ENCODE measurements at regions not wholly inside any gene's neighbourhood (a gene's known extent, or its start where the extent isn't known, plus 50 kb on each side); places are given as distances from the start of the nearest gene placed in this dataset.

GRCh38 chr4:137452799-137453198, 79.5 kb downstream of the PCDH18 start:
- H3K36me3 ChIP-seq = no peaks in the 10 kb centered on the region
- DNase-seq (ENCODE audit: extremely low spot score in 2 of 2) = no peak
- H3K9me3 ChIP-seq = no peaks in the 10 kb centered on the region
- no peak overlapping the region for H3K27ac ChIP-seq
- no peaks in the 10 kb centered on the region for H3K4me1 ChIP-seq
- H3K4me3 ChIP-seq = no peak overlapping the region
- intact Hi-C loops (cut with DNase I) = no loop called here
- no peaks in the 10 kb centered on the region for H3K27me3 ChIP-seq
- TF ChIP-seq POLR2AphosphoS5 (IDR thresholded peaks at IDR 0.05; ENCODE audit: insufficient read depth in 1 of 2, low read depth in 1 of 2) (no peak), CTCF (IDR thresholded peaks at IDR 0.05) (no peak), POLR2A (IDR thresholded peaks at IDR 0.05) (no peak)

- no peak for TF ChIP-seq POLR2A (IDR thresholded peaks at IDR 0.05)
- no peak for TF ChIP-seq POLR2AphosphoS5 (IDR thresholded peaks at IDR 0.05; ENCODE audit: insufficient read depth in 1 of 2, low read depth in 1 of 2)
- TF ChIP-seq CTCF (IDR thresholded peaks at IDR 0.05) = no peak
- intact Hi-C loops (cut with DNase I) = no loop called here
- H3K27ac ChIP-seq = no peak overlapping the region
- DNase-seq (ENCODE audit: extremely low spot score in 2 of 2) = no peak
- H3K9me3 ChIP-seq = no peaks in the 10 kb centered on the region
- H3K4me3 ChIP-seq = no peak overlapping the region
- no peaks in the 10 kb centered on the region for H3K27me3 ChIP-seq
- H3K4me1 ChIP-seq = no peaks in the 10 kb centered on the region
- no peaks in the 10 kb centered on the region for H3K36me3 ChIP-seq
These were observed 81.0 kb downstream of the PCDH18 start for GRCh38 chr4:137451172-137451825.

DNA sequence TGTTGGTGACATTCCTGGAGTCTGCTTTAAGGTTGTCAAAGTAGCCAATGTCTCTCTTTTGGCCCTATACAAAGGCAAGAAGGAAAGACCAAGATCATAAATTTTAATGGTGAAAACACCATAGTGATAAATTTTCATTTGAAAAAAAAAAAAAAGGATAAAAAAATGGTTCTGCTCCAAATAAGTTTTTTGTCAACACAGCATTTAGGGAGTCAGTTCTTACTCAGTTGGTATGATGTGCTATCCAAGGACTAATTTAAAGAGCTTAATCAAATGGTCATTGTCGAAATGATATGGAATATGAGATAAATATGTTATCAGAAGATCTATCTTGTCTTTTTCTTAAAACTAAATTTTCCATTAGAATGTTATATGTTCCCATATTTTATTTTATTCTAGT, 83.9 kb downstream of the PCDH18 start:
- TF ChIP-seq POLR2A (IDR thresholded peaks at IDR 0.05) (no peak), POLR2AphosphoS5 (IDR thresholded peaks at IDR 0.05; ENCODE audit: insufficient read depth in 1 of 2, low read depth in 1 of 2) (no peak), CTCF (IDR thresholded peaks at IDR 0.05) (no peak)
- no peak for DNase-seq (ENCODE audit: extremely low spot score in 2 of 2)
- intact Hi-C loops (cut with DNase I) = no loop called here

DNA sequence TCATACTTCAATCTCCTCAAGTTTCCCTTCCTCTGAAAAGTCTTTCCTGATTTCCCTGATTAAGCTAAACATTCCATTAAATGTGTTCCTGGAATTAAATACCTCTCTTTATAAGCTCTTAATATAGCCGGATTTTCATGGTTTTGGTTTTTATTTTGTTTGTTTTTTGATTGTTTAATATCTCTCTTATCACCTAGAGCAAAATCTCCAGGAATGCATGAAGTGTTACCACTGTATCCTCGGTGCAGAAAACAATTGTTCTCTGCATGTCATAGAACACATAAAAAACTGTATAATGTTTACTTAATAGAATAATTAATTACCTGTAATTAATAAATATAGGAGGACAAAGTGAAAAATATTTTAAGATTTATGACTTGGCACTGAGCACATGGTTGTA, 86.2 kb downstream of the PCDH18 start:
- Histone ChIP-seq H3K4me1 (no peaks in the 10 kb centered on the region), H3K9me3 (no peaks in the 10 kb centered on the region), H3K27ac (no peak overlapping the region), H3K4me3 (no peak overlapping the region), H3K27me3 (no peaks in the 10 kb centered on the region), H3K36me3 (no peaks in the 10 kb centered on the region)
- TF ChIP-seq POLR2AphosphoS5 (IDR thresholded peaks at IDR 0.05; ENCODE audit: insufficient read depth in 1 of 2, low read depth in 1 of 2) = no peak
- no peak for TF ChIP-seq CTCF (IDR thresholded peaks at IDR 0.05)
- no peak for TF ChIP-seq POLR2A (IDR thresholded peaks at IDR 0.05)
- intact Hi-C loops (cut with DNase I) = no loop called here
- DNase-seq (ENCODE audit: extremely low spot score in 2 of 2) = no peak

More for the DNA sequence above, 83.9 kb downstream of the PCDH18 start:
- Histone ChIP-seq H3K27me3 (no peaks in the 10 kb centered on the region), H3K9me3 (no peaks in the 10 kb centered on the region), H3K4me1 (no peaks in the 10 kb centered on the region), H3K4me3 (no peak overlapping the region), H3K36me3 (no peaks in the 10 kb centered on the region), H3K27ac (no peak overlapping the region)

- no peaks in the 10 kb centered on the region for H3K4me1 ChIP-seq
- H3K27me3 ChIP-seq = no peaks in the 10 kb centered on the region
- intact Hi-C loops (cut with DNase I) = no loop called here
- H3K27ac ChIP-seq = no peak overlapping the region
- DNase-seq (ENCODE audit: extremely low spot score in 2 of 2) = no peak
- TF ChIP-seq CTCF (IDR thresholded peaks at IDR 0.05) = no peak
- no peak for TF ChIP-seq POLR2AphosphoS5 (IDR thresholded peaks at IDR 0.05; ENCODE audit: insufficient read depth in 1 of 2, low read depth in 1 of 2)
- TF ChIP-seq POLR2A (IDR thresholded peaks at IDR 0.05) = no peak
- no peaks in the 10 kb centered on the region for H3K36me3 ChIP-seq
- H3K4me3 ChIP-seq = no peak overlapping the region
- H3K9me3 ChIP-seq = no peaks in the 10 kb centered on the region
These were observed 89.1 kb downstream of the PCDH18 start for GRCh38 chr4:137443031-137443800.

Measured in vagina (tissue), 2 donors.